ENCODE measurements at regions not wholly inside any gene's neighbourhood (a gene's known extent, or its start where the extent isn't known, plus 50 kb on each side); places are given as distances from the start of the nearest gene placed in this dataset.
"Not testable (repeated sequence)": the region's sequence is repeated elsewhere in the genome, so short reads cannot be mapped to it uniquely, and the experiment has no call there.

- Mint-ChIP-seq H3K36me3 (no peaks in the 10 kb centered on the region), H3K4me1 (no peaks in the 10 kb centered on the region), H3K4me3 (no peak overlapping the region), H3K27ac (no peak overlapping the region), H3K27me3 (peaks cover 2% of the 10 kb centered on the region), H3K9me3 (peaks cover 17% of the 10 kb centered on the region)
Measured at GRCh38 chr5:152689250-152689711, 284.2 kb upstream of the NMUR2 start.

GRCh38 chr5:152694231-152694630 is 289.2 kb upstream of the NMUR2 start:
- no peak overlapping the region for H3K27ac Mint-ChIP-seq
- no peak overlapping the region for H3K4me3 Mint-ChIP-seq
- no peaks in the 10 kb centered on the region for H3K4me1 Mint-ChIP-seq
- H3K36me3 Mint-ChIP-seq, result no peaks in the 10 kb centered on the region
- H3K27me3 Mint-ChIP-seq, result peaks cover 2% of the 10 kb centered on the region
- peaks cover 10% of the 10 kb centered on the region for H3K9me3 Mint-ChIP-seq

GRCh38 chr5:152701305-152701949 is 296.3 kb upstream of the NMUR2 start:
- Mint-ChIP-seq H3K27ac (no peak overlapping the region), H3K4me3 (no peak overlapping the region), H3K4me1 (no peaks in the 10 kb centered on the region), H3K36me3 (no peaks in the 10 kb centered on the region), H3K27me3 (no peaks in the 10 kb centered on the region), H3K9me3 (peaks cover 5% of the 10 kb centered on the region)

- no peaks in the 10 kb centered on the region for H3K36me3 Mint-ChIP-seq
- H3K27me3 Mint-ChIP-seq, result no peaks in the 10 kb centered on the region
- H3K27ac Mint-ChIP-seq, result no peak overlapping the region
- H3K4me1 Mint-ChIP-seq, result no peaks in the 10 kb centered on the region
- peaks cover 5% of the 10 kb centered on the region for H3K9me3 Mint-ChIP-seq
- no peak overlapping the region for H3K4me3 Mint-ChIP-seq
Measured at GRCh38 chr5:152704286-152704685, 299.2 kb upstream of the NMUR2 start.

GRCh38 chr5:152711801-152712388 is 306.8 kb upstream of the NMUR2 start:
- Mint-ChIP-seq H3K4me3 (no peak overlapping the region), H3K9me3 (peaks cover 8% of the 10 kb centered on the region), H3K27me3 (no peaks in the 10 kb centered on the region), H3K4me1 (no peaks in the 10 kb centered on the region), H3K27ac (no peak overlapping the region), H3K36me3 (no peaks in the 10 kb centered on the region)

GRCh38 chr5:152717393-152717792 is 312.3 kb upstream of the NMUR2 start:
- Mint-ChIP-seq H3K36me3 (no peaks in the 10 kb centered on the region), H3K4me3 (no peak overlapping the region), H3K27ac (no peak overlapping the region), H3K27me3 (peaks cover 1% of the 10 kb centered on the region), H3K4me1 (no peaks in the 10 kb centered on the region), H3K9me3 (peaks cover 21% of the 10 kb centered on the region)

- Mint-ChIP-seq H3K4me3 (no peak overlapping the region), H3K27ac (no peak overlapping the region), H3K9me3 (peaks cover 22% of the 10 kb centered on the region), H3K36me3 (no peaks in the 10 kb centered on the region), H3K4me1 (no peaks in the 10 kb centered on the region), H3K27me3 (peaks cover 1% of the 10 kb centered on the region)
Measured at GRCh38 chr5:152723482-152723881, 318.4 kb upstream of the NMUR2 start.

- no peak overlapping the region for H3K27ac Mint-ChIP-seq
- H3K36me3 Mint-ChIP-seq, result no peaks in the 10 kb centered on the region
- no peaks in the 10 kb centered on the region for H3K27me3 Mint-ChIP-seq
- H3K9me3 Mint-ChIP-seq, result no peaks in the 10 kb centered on the region
- no peak overlapping the region for H3K4me3 Mint-ChIP-seq
- H3K4me1 Mint-ChIP-seq, result no peaks in the 10 kb centered on the region
Measured at GRCh38 chr5:152730176-152730575, 325.1 kb upstream of the NMUR2 start.

GRCh38 chr5:152736906-152737305 is 331.8 kb upstream of the NMUR2 start:
- no peaks in the 10 kb centered on the region for H3K27me3 Mint-ChIP-seq
- H3K36me3 Mint-ChIP-seq, result no peaks in the 10 kb centered on the region
- peaks cover 19% of the 10 kb centered on the region for H3K9me3 Mint-ChIP-seq

GRCh38 chr5:152739916-152740315 is 334.8 kb upstream of the NMUR2 start:
- no peaks in the 10 kb centered on the region for H3K27me3 Mint-ChIP-seq
- no peaks in the 10 kb centered on the region for H3K36me3 Mint-ChIP-seq
- no peaks in the 10 kb centered on the region for H3K4me1 Mint-ChIP-seq
- H3K27ac Mint-ChIP-seq, result no peak overlapping the region
- H3K9me3 Mint-ChIP-seq, result peaks cover 19% of the 10 kb centered on the region
- H3K4me3 Mint-ChIP-seq, result no peak overlapping the region

More at GRCh38 chr5:152736906-152737305, 331.8 kb upstream of the NMUR2 start:
- H3K4me3 Mint-ChIP-seq, result no peak overlapping the region
- H3K4me1 Mint-ChIP-seq, result no peaks in the 10 kb centered on the region
- H3K27ac Mint-ChIP-seq, result no peak overlapping the region

- H3K27me3 Mint-ChIP-seq, H3K4me1 Mint-ChIP-seq, H3K36me3 Mint-ChIP-seq, H3K4me3 Mint-ChIP-seq, H3K27ac Mint-ChIP-seq: not testable (repeated sequence)
- H3K9me3 Mint-ChIP-seq, result peaks cover 17% of the 10 kb centered on the region
Measured at GRCh38 chr5:152741126-152741525, 336.0 kb upstream of the NMUR2 start.

GRCh38 chr5:152787709-152788217 is 382.7 kb upstream of the NMUR2 start:
- H3K4me1 Mint-ChIP-seq, H3K27me3 Mint-ChIP-seq, H3K9me3 Mint-ChIP-seq, H3K4me3 Mint-ChIP-seq, H3K36me3 Mint-ChIP-seq, H3K27ac Mint-ChIP-seq: not testable (repeated sequence)

- H3K9me3 Mint-ChIP-seq, result peaks cover 6% of the 10 kb centered on the region
- H3K4me3 Mint-ChIP-seq, result no peak overlapping the region
- H3K36me3 Mint-ChIP-seq, result no peaks in the 10 kb centered on the region
- no peaks in the 10 kb centered on the region for H3K27me3 Mint-ChIP-seq
- no peaks in the 10 kb centered on the region for H3K4me1 Mint-ChIP-seq
- no peak overlapping the region for H3K27ac Mint-ChIP-seq
Measured at GRCh38 chr5:152801886-152802285, 396.8 kb upstream of the NMUR2 start.

GRCh38 chr5:152804179-152804578 is 399.1 kb upstream of the NMUR2 start:
- Mint-ChIP-seq H3K27me3 (no peaks in the 10 kb centered on the region), H3K4me1 (no peaks in the 10 kb centered on the region), H3K9me3 (no peaks in the 10 kb centered on the region), H3K27ac (no peak overlapping the region), H3K4me3 (no peak overlapping the region), H3K36me3 (no peaks in the 10 kb centered on the region)

GRCh38 chr5:152811988-152812387 is 406.9 kb upstream of the NMUR2 start:
- no peak overlapping the region for H3K27ac Mint-ChIP-seq

GRCh38 chr5:152813526-152813925 is 408.4 kb upstream of the NMUR2 start:
- Mint-ChIP-seq H3K27me3 (no peaks in the 10 kb centered on the region), H3K4me3 (no peak overlapping the region), H3K36me3 (no peaks in the 10 kb centered on the region), H3K4me1 (no peaks in the 10 kb centered on the region), H3K9me3 (no peaks in the 10 kb centered on the region), H3K27ac (no peak overlapping the region)

More at GRCh38 chr5:152811988-152812387, 406.9 kb upstream of the NMUR2 start:
- Mint-ChIP-seq H3K9me3 (no peaks in the 10 kb centered on the region), H3K4me1 (no peaks in the 10 kb centered on the region), H3K4me3 (no peak overlapping the region), H3K27me3 (no peaks in the 10 kb centered on the region), H3K36me3 (no peaks in the 10 kb centered on the region)
